ENCODE measurements at regions not wholly inside any gene's neighbourhood (a gene's known extent, or its start where the extent isn't known, plus 50 kb on each side); places are given as distances from the start of the nearest gene placed in this dataset.

DNA sequence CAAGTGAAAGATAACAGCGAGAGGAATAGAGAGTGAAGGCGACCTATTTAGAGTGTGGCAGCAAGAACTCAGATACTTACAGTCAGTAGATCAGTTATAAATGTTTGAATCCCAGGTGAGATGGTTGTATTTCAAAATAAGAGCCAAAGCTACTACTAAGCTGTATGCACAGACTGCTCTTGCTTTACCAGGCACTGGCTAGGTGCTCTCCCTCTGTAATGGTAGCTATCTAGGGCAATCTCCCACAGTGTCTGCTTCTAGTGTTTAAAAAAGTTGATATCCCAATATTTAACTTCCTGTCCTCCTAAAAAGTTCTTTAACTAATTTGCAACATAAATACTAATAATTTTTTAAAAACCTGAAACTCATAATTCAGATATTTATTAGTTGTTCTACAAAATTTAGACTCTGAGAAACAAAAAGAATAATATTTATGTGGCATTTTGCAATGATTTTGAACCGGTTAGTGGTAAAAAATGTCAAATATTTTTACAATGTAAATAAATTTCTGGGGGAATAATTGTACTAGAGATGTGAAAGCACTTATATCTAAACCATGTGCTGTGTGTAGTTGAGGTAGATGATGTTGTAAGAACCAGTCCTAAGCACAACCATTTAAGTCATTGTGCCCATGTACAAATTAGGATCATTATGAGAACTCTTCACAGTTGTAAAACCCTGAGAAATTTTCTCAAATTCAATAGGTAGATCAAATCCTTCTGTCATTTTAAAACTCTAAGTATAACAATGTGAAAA, 349.3 kb upstream of the SEMA3D start:
- no peak for FAIRE-seq
- no peak for DNase-seq (ENCODE audit: insufficient read length, low spot score)

DNA sequence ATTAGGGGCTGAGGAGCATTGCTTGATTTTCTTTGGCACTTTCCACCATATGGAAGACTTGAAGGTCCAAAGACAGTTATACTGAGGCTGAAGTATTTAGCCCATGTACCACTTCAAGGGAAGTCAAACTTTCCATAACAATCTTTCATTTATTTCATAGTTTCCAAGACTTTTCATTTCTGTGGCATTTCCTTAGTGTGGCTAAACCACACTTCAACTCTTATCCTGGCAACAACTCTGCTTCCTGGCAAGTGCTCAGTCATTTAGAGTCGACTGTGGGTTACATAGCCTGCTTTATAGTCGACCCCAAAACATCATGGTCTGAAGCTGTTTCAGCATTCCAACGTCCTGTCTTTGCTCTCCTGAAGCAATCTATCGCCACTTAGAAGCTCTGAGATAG, 343.0 kb upstream of the SEMA3D start:
- no peak for DNase-seq (ENCODE audit: insufficient read length, low spot score)
- FAIRE-seq = no peak

DNA sequence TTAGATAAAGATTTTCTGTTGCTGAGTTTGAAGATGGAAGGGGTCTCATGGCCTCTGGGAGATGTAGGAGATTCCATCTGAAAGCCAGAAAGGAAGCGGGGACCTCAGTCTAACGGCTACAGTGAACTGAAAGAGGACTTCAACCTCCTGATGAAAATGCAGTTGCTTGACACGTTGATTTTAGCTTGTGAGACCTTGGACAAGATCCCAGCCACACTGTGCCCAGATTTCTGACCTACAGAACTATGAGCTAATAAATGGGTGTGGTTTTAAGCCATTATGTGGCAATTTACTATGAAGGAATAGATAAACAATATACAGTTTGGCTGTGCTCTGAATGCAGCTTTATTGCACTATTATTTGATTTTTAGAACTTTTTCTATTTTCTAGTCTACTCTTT, 342.3 kb upstream of the SEMA3D start:
- FAIRE-seq (no peak), DNase-seq (ENCODE audit: insufficient read length, low spot score) (no peak)

DNA sequence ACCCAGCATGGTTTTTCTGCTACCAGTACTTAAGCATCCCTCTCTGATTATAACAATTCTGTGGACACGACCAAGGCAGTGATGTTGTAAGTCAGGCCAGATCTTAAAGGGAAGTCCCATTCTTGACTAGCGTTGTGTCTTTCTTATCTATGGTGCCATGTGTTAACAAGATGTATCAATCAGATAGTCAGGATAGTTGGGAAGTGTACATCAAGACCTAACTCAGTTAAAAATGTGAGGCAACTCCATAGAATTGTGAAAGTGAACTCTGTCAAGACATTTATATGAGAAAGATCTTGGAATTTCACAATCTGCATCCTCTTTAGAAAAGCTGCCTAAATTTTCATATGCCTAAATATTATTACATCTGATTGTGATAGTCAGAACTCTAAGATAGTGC, 341.7 kb upstream of the SEMA3D start:
- DNase-seq (ENCODE audit: insufficient read length, low spot score) (no peak), FAIRE-seq (no peak)

DNA sequence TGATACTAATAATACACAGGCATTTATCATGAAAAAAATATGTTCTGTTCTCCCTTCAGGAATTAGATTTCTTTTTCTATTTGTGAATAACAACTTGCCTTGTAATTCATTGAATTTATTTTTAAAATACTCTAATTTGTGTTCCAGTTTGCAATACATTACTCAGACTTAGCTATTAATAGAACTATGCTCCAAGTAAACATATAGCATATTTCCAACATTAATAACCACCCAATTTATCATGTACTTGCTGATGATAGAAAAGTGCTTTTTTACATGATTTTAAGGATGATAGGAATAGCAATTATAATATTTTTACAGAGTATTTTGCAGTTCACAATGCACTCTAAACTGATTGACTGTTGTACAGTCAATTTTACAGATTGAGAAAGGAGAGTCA, 338.8 kb upstream of the SEMA3D start:
- DNase-seq (ENCODE audit: insufficient read length, low spot score) = no peak

DNA sequence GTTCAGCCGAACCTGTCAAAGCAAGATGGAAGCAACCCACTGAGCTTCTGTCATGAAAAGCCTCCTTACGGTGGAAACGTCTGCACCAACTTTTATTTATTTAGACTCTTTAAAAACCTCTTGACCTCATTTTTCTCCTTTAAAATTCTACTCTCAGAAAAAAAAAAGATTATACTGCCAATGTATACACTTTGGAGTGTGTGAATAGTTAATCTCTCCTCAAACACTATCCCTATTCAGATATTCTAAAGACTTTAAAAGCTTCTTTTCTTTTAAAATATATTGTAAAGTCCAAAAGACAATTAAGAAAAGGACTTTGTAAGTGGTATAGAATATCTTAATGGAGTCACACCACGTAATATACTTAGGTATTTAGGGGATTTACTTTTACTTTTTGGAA, 335.2 kb upstream of the SEMA3D start:
- FAIRE-seq (no peak), DNase-seq (ENCODE audit: insufficient read length, low spot score) (no peak)

More for the DNA sequence above, 338.8 kb upstream of the SEMA3D start:
- no peak for FAIRE-seq

DNA sequence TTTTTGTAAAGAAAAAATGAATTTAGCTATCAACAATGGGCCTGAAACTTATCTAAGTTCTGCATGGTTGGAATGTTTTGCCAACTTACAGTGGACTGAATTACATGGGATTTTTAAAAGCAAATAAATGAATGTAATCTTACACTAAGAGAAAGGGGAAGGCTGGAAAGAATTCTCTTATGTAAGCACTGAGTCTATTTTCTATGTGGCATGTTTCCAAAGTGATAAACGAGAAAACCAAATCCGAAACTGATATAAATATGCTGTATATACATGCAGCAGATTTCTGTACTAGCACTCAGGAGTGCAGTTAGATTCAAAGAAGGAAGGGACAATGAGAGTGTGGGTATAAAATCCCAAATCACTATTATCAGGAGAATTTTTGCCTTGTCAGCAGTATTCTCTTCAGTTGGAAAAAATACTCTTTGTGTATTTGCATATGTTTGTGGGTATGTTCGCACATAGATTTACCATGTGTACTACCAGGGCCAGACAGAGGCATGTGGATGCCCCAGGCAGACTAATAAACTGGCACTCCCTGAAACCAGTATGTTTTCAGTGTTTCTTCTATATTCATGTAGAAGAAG, 334.3 kb upstream of the SEMA3D start:
- DNase-seq (ENCODE audit: insufficient read length, low spot score) (no peak), FAIRE-seq (no peak)

DNA sequence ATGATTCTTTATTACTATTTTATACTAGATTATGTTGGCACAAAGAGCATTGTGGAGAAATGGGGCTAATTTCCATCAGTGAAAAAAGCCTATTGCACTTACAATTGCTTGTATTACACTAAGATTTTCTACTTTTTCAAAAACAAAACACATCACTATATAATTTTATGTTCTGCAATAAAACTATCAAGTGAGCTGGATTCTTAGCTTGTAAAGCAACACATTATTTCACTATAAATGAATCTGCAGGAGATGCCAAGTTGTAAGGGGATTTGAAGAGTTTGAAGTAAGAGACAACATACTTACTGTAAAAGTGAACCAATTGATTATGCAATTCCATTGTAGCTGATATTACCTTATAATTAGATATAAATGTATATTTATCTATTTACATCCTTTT, 333.3 kb upstream of the SEMA3D start:
- FAIRE-seq (no peak), DNase-seq (ENCODE audit: insufficient read length, low spot score) (no peak)

DNA sequence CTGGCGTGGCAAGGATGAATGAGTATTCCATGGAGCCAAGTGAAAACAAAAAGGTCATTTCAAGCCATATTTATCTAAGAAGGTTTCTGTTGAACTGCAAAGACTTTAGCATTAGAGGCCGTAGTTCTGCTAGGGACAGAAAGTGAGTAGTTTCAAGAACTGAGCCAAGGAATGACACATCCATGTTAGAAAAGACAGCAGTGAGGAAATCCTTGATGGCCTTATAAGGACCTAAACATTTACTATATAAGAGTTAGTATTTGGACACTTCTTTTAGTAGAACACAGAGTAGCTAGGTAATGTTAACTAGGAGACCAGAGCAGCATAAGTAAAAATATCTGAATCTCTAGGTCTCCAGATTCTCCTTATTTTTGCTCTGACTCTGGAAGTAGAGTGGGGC, 329.8 kb upstream of the SEMA3D start:
- FAIRE-seq (no peak), DNase-seq (ENCODE audit: insufficient read length, low spot score) (no peak)

DNA sequence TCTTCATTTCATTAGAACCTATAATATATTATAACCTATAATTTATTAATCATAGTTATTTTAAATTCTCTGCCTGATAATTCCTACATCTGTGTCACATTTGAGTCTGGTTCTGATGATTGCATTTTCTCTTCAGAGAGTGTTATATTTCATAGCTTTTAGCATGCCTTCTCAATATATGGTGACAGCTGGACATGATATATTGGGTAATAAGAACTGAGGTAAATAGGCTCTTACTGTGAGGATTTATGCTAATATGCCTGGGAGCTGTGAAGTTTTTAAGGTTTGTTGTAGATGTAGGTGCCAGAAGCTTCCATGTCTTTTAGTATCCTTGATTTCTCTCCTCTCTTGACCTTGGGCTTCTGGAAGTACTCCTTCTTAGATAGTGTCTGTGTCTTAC, 325.9 kb upstream of the SEMA3D start:
- DNase-seq (ENCODE audit: insufficient read length, low spot score) (no peak), FAIRE-seq (no peak)

DNA sequence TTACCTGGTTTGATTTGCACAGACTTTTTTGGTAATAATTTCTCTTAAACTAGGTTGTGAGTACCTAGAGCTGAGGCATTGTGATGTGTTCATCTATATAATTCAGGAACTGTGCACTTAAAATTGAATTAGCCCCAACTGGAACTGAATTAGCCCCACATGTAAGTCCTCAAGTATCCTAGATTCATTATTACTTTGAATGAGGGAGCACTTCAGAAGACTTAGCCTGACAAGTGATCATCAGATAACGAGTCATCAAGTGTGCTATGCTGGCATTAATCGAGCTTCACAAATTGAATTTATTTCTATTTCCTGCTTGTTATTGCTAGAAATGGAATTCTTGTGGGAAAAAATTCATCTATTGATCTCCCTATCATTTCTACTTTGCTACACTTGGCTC, 323.4 kb upstream of the SEMA3D start:
- no peak for DNase-seq (ENCODE audit: insufficient read length, low spot score)
- no peak for FAIRE-seq

DNA sequence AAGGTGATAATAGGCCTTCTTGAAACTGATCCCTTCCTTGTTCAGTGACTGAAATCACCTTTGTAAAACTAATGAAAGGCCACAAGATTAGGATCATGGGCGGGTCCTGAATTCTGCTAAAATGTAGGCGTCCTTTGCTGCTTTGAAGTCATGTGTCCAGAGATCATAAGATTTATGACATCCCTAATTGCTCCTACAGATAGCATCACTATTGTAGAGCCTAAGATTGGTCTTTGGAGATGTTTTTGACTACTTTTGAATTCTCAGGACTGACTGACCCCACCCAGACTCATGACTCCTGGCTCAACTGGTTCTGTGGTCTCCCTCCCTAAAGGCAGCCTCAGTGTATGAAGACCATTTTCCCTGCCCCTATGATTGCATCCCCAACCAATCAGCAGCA, 322.6 kb upstream of the SEMA3D start:
- DNase-seq (ENCODE audit: insufficient read length, low spot score) = no peak
- FAIRE-seq = no peak

DNA sequence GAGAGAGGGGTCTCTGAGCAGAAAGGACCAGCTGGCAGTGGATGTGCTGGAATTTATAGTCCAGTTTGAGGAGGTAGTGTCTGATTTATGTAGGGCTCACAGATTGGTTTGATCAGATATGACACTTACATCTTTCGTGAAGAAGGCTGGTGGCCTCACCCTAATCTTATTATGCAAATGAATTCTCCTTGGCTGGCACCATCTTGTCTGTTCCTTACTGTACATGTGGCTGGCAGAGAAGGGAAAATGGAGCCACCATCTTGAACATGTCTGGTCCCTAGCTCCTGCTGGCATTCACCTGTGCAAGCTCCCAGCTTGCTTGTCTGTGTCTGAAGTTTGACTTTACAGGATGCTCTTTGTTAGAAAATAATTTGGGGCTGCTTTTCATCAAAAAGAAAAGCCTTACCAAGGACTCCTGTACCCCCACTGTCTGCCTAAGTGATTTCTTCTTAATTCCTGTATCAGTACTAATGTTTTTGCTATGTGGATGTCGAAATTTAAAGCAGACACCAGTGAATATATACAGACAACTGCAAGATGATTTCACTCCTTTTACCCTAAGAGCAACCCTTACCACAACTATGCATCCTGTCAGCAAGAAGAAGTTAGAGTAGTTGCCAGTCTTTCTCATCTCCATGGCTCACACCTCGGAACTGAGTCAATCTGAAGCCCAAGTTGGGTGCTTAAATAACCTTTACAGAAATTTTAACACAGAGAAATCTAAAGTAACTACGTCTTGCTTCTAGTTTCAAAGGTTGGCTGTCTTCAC, 322.0 kb upstream of the SEMA3D start:
- DNase-seq (ENCODE audit: insufficient read length, low spot score) (no peak), FAIRE-seq (no peak)

DNA sequence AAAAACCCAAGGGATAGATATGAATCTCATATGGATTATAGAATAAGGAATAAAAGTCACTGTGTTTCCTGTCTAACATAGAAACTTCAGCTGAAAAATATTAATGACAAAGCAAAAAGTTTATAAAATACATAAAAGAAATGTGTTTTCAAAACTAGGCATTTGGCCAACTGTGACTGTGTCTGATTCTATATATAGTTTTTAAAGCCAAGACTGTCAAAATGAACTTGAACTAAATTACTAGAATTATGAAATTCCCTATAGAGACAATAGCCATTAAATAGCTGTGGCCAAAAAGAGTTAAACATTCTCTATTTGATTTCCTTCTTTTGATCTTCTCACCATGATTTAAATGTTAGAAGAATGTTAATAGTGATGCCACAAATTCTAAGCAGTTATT, 311.2 kb upstream of the SEMA3D start:
- no peak for DNase-seq (ENCODE audit: insufficient read length, low spot score)
- FAIRE-seq = no peak

DNA sequence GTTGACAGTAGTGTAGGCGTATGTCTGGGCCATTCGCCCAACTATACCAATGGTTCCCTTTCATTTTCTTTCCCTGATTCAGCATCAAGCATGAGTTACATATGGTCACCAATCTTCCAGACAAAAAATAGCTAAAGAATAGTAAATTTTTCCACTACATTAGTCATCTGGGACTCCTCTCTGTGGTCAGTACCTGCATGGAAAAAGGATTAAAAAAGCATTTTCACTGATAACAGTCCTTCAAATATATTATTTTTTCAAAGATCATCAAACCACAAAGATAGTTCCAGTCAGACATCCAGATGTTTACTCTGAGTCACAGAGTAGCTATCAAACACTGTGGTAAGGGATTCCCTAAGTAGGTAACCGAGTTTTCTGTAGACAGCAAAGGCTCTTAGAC, 302.6 kb upstream of the SEMA3D start:
- FAIRE-seq (no peak), DNase-seq (ENCODE audit: insufficient read length, low spot score) (peak; percentile 15)

DNA sequence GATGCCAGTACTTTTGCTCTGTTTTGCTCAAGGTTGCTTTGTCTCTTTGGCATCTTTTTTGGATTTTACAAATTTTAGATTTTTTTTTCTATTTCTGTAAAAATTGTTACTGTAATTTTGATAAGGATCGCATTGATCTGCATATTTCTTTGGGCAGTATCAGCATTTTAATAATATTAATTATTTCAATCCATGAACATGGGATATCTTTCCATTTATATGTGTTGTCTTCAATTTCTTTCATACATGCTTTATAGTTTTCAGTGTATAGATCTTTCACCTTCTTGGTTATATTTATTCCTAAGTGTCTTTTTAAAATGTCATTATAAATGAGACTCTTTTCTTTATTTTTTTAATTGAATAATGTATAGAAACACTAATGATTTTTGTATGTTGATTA, 301.6 kb upstream of the SEMA3D start:
- FAIRE-seq (no peak), DNase-seq (ENCODE audit: insufficient read length, low spot score) (no peak)

DNA sequence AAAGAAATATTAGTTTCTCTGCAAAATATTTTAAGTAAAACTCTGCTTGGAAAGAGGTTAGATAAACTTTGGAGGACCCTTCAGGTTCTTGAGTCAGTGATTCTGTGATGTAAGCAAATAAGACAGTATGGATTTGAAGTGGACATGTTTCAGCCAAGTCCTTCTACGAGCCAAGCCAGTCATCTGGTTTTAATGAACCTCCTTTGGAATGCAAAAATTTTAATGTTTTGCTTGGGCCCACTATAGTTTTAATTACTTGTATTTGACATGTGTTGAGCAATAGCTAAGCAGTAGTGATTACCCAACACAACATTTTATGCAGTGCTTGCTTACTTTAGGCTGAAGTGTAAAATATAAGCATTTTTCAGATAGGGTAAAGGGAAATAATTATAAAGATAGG, 296.3 kb upstream of the SEMA3D start:
- DNase-seq (ENCODE audit: insufficient read length, low spot score) (no peak), FAIRE-seq (no peak)

DNA sequence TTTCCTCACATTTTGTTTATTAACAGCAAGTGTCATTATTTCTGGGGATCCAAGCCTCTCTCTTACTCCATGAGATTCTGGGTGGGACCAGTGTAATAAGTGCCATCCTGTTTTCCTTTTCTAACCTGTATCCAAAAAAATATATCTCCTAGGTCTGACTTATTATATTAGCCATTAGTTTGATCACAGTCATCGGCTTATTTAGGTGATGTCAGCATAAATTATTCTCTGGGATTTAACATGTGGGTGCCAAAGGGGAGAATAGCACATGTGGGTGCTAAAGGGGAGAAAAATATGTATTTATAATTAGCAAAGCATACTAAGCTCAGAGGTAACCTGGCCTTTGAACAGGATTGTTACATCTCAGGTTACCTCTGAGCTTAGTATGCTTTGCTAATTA, 293.8 kb upstream of the SEMA3D start:
- FAIRE-seq = no peak
- no peak for DNase-seq (ENCODE audit: insufficient read length, low spot score)

DNA sequence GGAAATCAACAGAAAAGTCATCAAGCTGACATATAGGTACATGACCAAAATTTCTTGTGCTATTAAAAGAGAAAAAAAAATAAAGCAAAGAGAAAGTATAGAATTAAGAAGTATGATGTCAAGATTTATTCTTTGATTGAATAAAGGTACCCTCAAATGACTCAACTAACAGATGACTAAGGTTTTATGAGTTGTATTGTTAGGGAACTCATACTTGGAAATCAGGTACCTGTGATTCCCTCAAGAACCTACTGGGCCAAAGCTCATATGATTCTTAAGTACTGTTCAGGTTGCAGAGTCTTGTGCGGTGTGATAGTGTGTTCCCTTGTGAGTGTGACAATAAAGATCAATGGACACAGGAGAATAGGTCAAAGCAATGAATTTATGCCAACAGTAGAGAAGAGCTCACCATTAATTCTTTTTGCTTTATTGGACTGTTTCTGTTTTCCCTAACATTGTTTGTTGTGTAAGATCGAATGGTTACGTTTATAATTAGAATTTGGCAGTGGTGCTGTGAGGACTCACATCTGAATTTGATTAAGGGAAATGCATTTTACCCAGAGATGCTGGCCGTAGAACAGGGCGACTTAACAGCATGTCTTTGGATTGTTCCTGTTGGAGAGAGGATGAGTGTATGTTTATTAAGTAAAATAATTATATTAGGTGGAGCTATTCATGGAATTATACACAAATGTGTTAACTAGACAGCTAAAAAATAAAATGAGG, 293.2 kb upstream of the SEMA3D start:
- FAIRE-seq (no peak), DNase-seq (ENCODE audit: insufficient read length, low spot score) (no peak)

DNA sequence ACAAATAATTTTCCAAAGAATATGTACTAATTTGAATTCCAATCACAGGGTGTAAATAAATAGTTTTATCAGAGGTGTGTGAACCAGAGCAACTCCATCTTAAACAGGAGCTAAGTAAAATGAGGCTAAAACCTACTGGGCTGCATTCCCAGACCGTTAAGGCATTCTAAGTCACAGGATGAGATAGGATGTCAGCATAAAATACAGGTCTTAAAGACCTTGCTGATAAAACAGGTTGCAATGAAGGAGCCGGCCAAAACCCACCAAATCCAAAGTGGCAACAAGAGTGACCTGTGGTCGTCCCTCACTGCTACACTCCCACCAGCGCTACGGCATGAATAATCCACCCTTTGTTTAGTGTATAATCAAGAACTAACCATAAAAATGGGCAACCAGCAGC, 291.7 kb upstream of the SEMA3D start:
- DNase-seq (ENCODE audit: insufficient read length, low spot score) = no peak
- FAIRE-seq = no peak

DNA sequence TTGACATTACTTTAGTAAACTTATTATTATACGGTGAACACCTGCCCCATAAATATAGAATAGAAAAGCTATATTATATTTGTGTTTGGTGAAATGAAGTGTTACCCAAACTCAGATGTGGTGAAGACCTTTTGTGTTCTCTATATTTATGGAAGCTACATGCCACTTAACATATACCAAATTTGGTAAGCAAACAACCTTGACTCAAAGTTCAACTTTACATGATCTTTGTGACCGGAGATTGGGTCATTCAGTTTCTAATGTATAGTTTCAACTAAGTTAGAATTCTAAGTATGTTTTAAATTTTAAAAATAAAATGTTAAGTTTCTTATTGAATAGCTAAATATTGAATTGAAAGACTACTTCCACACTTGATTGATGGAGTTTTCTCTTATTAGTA, 288.6 kb upstream of the SEMA3D start:
- no peak for FAIRE-seq
- DNase-seq (ENCODE audit: insufficient read length, low spot score) = no peak

Measured in HTR-8/SVneo (cell line).